Astrocyte (in vitro differentiated cells and primary cell): ENCODE measurements at regions not wholly inside any gene's neighbourhood (a gene's known extent, or its start where the extent isn't known, plus 50 kb on each side); places are given as distances from the start of the nearest gene placed in this dataset.

Source experiments
- DNase-seq: peaks from one replicate; pipeline ENCODE4 v3.0.0-alpha.2; 2010; ENCODE audit warnings: low read depth
- FAIRE-seq: peaks from 2 replicates; lab custom pipeline; 2011; peaks lifted over from hg19 to GRCh38; lab: Jason Lieb, UNC
- H2AFZ ChIP-seq: 2 replicates; pipeline ENCODE4 v1.6.0; 2012; ENCODE audit warnings: low read depth, low read length, inconsistent platforms
- H3K27ac ChIP-seq: 2 replicates; pipeline ENCODE4 v1.5.1; 2011; ENCODE audit warnings: low read depth, low read length, inconsistent platforms
- H3K27me3 ChIP-seq: 2 replicates; pipeline ENCODE4 v1.6.0; 2011; ENCODE audit warnings: low read length, inconsistent platforms; ENCODE audit not compliant: insufficient read depth
- H3K36me3 ChIP-seq: 2 replicates; pipeline ENCODE4 v1.5.1; 2011; ENCODE audit warnings: low read length, inconsistent platforms; ENCODE audit not compliant: insufficient read depth
- H3K4me1 ChIP-seq: 2 replicates; pipeline ENCODE4 v1.5.1; 2011; ENCODE audit warnings: low read length, inconsistent platforms; ENCODE audit not compliant: insufficient read depth
- H3K4me2 ChIP-seq: 2 replicates; pipeline ENCODE4 v1.6.0; 2012; ENCODE audit warnings: low read length, inconsistent platforms
- H3K4me3 ChIP-seq: 2 replicates; pipeline ENCODE4 v1.5.1; 2011; ENCODE audit warnings: low read depth, mild to moderate bottlenecking, low read length, inconsistent platforms; ENCODE audit not compliant: insufficient read depth
- H3K79me2 ChIP-seq: 2 replicates; pipeline ENCODE4 v1.6.0; 2012; ENCODE audit warnings: mild to moderate bottlenecking, low read length, inconsistent platforms; ENCODE audit not compliant: insufficient read depth
- H3K9ac ChIP-seq: 2 replicates; pipeline ENCODE4 v1.6.0; 2012; ENCODE audit warnings: mild to moderate bottlenecking, low read length, inconsistent platforms
- H3K9me3 ChIP-seq: 2 replicates; pipeline ENCODE4 v1.5.1; 2012; ENCODE audit warnings: low read depth, mild to moderate bottlenecking, low read length, inconsistent platforms; ENCODE audit not compliant: insufficient read depth
- H4K20me1 ChIP-seq: 2 replicates; pipeline ENCODE4 v1.6.0; 2012; ENCODE audit warnings: low read length, inconsistent platforms; ENCODE audit not compliant: insufficient read depth
- H3K27ac Mint-ChIP-seq: one replicate; pipeline ENCODE4 v1.8.0; 2021; ENCODE audit warnings: mild to moderate bottlenecking, mixed read lengths; ENCODE audit not compliant: unreplicated experiment
- H3K27me3 Mint-ChIP-seq: one replicate; pipeline ENCODE4 v1.8.0; 2021; ENCODE audit warnings: low read depth, mixed read lengths; ENCODE audit not compliant: unreplicated experiment
- H3K36me3 Mint-ChIP-seq: one replicate; pipeline ENCODE4 v1.8.0; 2021; ENCODE audit warnings: low read depth, mixed read lengths; ENCODE audit not compliant: unreplicated experiment
- H3K4me1 Mint-ChIP-seq: one replicate; pipeline ENCODE4 v1.8.0; 2021; ENCODE audit warnings: low read depth, mixed read lengths; ENCODE audit not compliant: unreplicated experiment
- H3K4me3 Mint-ChIP-seq: one replicate; pipeline ENCODE4 v1.8.0; 2021; ENCODE audit warnings: mild to moderate bottlenecking, moderate library complexity, mixed read lengths; ENCODE audit not compliant: unreplicated experiment
- H3K9me3 Mint-ChIP-seq: one replicate; pipeline ENCODE4 v1.8.0; 2021; ENCODE audit warnings: mild to moderate bottlenecking, mixed read lengths; ENCODE audit not compliant: unreplicated experiment
- EZH2 ChIP-seq: IDR thresholded peaks from 2 replicates; pipeline ENCODE4 v1.6.1; 2012; ENCODE audit warnings: mild to moderate bottlenecking, low read length, inconsistent platforms; ENCODE audit not compliant: insufficient read depth
- TF ChIP-seq, protein P1 (sequence below): IDR thresholded peaks from 2 replicates; pipeline ENCODE4 v1.5.1; 2011; ENCODE audit warnings: low read depth, mild to moderate bottlenecking, inconsistent platforms, low read length, moderate library complexity; ENCODE audit not compliant: insufficient read depth

DNA sequence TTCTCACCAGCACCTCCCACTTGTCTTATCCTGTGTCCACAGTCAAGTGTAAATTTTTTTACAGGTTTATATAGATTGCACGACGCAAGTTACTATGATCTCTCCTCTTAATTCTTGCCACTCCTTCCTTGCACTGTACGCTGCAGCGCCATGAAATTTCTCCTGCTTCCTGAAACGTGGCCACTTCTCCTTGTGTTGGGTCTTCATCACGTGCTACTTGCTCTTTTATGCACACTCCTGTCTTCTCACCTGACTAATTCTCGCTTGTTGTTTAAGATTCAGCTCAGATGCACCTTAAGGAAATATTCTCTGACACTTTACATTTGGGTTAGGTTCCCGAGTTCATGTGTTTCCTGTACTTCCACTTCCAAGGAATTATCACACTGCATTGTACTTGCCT lies 76.5 kb upstream of the ODAD2 start:
- peaks cover 3% of the 10 kb centered on the region for H3K9me3 Mint-ChIP-seq

DNA sequence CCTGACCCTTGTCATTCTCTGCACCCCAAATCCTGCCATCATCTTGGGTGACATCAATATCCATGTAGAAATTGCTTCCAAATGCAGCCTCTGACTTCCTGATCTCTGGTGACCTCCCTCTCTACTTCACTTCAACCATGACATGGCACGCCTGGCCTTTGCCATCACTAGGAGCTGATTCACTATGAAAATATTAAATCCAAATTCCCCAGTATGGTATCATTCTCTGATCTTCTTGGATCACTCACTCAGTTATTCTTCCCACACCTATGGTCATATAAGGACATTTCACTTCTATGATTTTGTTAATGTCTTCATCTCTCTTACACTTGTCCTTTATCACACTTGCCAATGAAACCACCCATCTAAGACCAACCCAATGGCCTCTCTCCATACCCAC lies 73.7 kb upstream of the ODAD2 start:
- H3K4me1 ChIP-seq: peaks cover 5% of the 10 kb centered on the region
- Mint-ChIP-seq H3K27me3 (no peaks in the 10 kb centered on the region), H3K4me1 (peaks cover under 1% of the 10 kb centered on the region), H3K9me3 (peaks cover 3% of the 10 kb centered on the region), H3K36me3 (peaks cover 4% of the 10 kb centered on the region), H3K4me3 (no peak overlapping the region), H3K27ac (no peak overlapping the region)
- TF ChIP-seq EZH2: no peak
- TF ChIP-seq, protein P1, sequence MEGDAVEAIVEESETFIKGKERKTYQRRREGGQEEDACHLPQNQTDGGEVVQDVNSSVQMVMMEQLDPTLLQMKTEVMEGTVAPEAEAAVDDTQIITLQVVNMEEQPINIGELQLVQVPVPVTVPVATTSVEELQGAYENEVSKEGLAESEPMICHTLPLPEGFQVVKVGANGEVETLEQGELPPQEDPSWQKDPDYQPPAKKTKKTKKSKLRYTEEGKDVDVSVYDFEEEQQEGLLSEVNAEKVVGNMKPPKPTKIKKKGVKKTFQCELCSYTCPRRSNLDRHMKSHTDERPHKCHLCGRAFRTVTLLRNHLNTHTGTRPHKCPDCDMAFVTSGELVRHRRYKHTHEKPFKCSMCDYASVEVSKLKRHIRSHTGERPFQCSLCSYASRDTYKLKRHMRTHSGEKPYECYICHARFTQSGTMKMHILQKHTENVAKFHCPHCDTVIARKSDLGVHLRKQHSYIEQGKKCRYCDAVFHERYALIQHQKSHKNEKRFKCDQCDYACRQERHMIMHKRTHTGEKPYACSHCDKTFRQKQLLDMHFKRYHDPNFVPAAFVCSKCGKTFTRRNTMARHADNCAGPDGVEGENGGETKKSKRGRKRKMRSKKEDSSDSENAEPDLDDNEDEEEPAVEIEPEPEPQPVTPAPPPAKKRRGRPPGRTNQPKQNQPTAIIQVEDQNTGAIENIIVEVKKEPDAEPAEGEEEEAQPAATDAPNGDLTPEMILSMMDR: no peak
- H3K27ac ChIP-seq: no peak overlapping the region
- DNase-seq: no peak
- no peak for FAIRE-seq
- H3K9ac ChIP-seq: no peak overlapping the region
- H3K9me3 ChIP-seq: no peaks in the 10 kb centered on the region
- no peaks in the 10 kb centered on the region for H3K79me2 ChIP-seq
- no peaks in the 10 kb centered on the region for H3K27me3 ChIP-seq
- H3K36me3 ChIP-seq: no peaks in the 10 kb centered on the region
- no peak overlapping the region for H3K4me2 ChIP-seq
- H4K20me1 ChIP-seq: no peaks in the 10 kb centered on the region
- no peak overlapping the region for H3K4me3 ChIP-seq
- no peak overlapping the region for H2AFZ ChIP-seq

More for the DNA sequence above, 76.5 kb upstream of the ODAD2 start:
- no peak for DNase-seq
- TF ChIP-seq, protein P1: no peak
- no peak for TF ChIP-seq EZH2
- Histone ChIP-seq H3K36me3 (no peaks in the 10 kb centered on the region), H3K4me2 (no peak overlapping the region), H3K4me1 (peaks cover 5% of the 10 kb centered on the region), H3K9me3 (no peaks in the 10 kb centered on the region), H3K27ac (no peak overlapping the region), H4K20me1 (no peaks in the 10 kb centered on the region), H3K27me3 (no peaks in the 10 kb centered on the region), H3K4me3 (no peak overlapping the region), H3K9ac (no peak overlapping the region), H2AFZ (no peak overlapping the region), H3K79me2 (no peaks in the 10 kb centered on the region)
- no peak for FAIRE-seq
- H3K4me3 Mint-ChIP-seq: no peak overlapping the region
- no peaks in the 10 kb centered on the region for H3K27me3 Mint-ChIP-seq
- H3K36me3 Mint-ChIP-seq: peaks cover 2% of the 10 kb centered on the region
- H3K27ac Mint-ChIP-seq: no peak overlapping the region
- peaks cover 10% of the 10 kb centered on the region for H3K4me1 Mint-ChIP-seq

DNA sequence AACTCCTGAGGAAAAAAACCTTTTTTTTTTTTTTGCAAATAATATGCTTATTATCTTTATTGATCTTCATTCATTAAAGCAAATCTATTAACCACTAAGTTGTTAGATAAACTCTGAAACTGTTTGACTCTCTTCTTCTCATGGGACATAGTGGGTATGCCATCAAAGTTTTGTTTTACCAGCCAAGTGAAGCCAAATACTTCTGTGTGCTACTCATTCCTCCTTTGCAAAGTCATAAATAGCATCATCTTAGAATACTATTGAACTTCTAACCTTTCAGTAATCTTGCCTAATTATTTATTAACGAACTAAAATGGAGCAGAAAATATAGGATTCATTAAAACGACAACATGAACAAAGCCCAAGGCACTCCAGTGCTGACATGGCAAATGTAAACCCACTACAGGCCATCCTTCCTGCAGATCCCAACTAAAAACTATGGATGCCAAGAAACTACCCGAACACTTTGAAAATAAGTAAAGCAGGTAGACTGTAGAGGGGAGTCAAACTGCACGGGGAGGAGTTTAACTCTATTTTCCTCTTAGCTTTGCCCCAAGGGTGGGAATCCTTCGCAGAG lies 61.2 kb upstream of the ODAD2 start:
- Histone ChIP-seq H3K4me3 (no peak overlapping the region), H3K9me3 (no peaks in the 10 kb centered on the region), H3K27me3 (no peaks in the 10 kb centered on the region), H3K79me2 (no peaks in the 10 kb centered on the region), H2AFZ (no peak overlapping the region), H3K4me2 (no peak overlapping the region), H3K4me1 (no peaks in the 10 kb centered on the region), H3K27ac (no peak overlapping the region), H4K20me1 (no peaks in the 10 kb centered on the region), H3K36me3 (no peaks in the 10 kb centered on the region), H3K9ac (no peak overlapping the region)
- H3K4me3 Mint-ChIP-seq: no peak overlapping the region
- H3K9me3 Mint-ChIP-seq: no peaks in the 10 kb centered on the region
- DNase-seq (no peak), FAIRE-seq (no peak)
- no peak overlapping the region for H3K27ac Mint-ChIP-seq
- peaks cover 11% of the 10 kb centered on the region for H3K4me1 Mint-ChIP-seq
- no peaks in the 10 kb centered on the region for H3K27me3 Mint-ChIP-seq
- TF ChIP-seq, protein P1: no peak
- TF ChIP-seq EZH2: no peak
- H3K36me3 Mint-ChIP-seq: peaks cover 13% of the 10 kb centered on the region
